ENCODE measurements at regions not wholly inside any gene's neighbourhood (a gene's known extent, or its start where the extent isn't known, plus 50 kb on each side); places are given as distances from the start of the nearest gene placed in this dataset.
"Not testable (repeated sequence)": the region's sequence is repeated elsewhere in the genome, so short reads cannot be mapped to it uniquely, and the experiment has no call there.

DNA sequence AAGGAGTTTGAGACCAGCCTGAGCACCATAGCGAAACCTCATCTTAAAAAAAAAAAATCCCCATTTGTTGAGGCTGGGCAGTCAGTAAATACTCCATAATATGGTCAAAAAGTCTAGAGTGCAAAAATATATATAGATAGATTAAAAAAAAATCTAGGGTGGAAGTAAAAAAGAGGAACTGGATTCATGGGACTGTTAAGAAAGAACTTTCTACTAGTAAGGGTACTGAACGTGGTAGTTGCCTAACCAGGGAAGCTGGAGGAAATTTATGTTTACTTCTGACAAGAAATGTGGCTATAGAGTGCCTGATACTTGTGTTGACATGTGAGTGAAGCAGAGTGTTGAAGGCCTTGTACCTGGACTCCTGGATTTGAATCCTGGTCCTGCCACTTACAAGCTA lies 265.9 kb upstream of the FAM78B start:
- Histone ChIP-seq H3K27ac (ENCODE audit: low read depth, low read length) (no peak overlapping the region), H3K27me3 (ENCODE audit: control insufficient read depth, insufficient read depth, low read length) (no peaks in the 10 kb centered on the region), H3K9me3 (ENCODE audit: control insufficient read depth, insufficient read depth, low read length) (peaks cover 18% of the 10 kb centered on the region), H3K4me3 (ENCODE audit: low read depth, low read length) (no peak overlapping the region)
- POLR2A ChIA-PET = no interaction called here
- CTCF ChIA-PET = no interaction called here
- no peak for DNase-seq (ENCODE audit: low read depth, low spot score)
- TF ChIP-seq CTCF (IDR thresholded peaks at IDR 0.05; ENCODE audit: low read depth, low read length) = no peak

- H3K27ac ChIP-seq (ENCODE audit: low read depth, low read length); H3K27me3 ChIP-seq (ENCODE audit: control insufficient read depth, insufficient read depth, low read length); H3K4me3 ChIP-seq (ENCODE audit: low read depth, low read length); CTCF ChIA-PET; DNase-seq (ENCODE audit: low read depth, low spot score); POLR2A ChIA-PET: not testable (repeated sequence)
- H3K9me3 ChIP-seq (ENCODE audit: control insufficient read depth, insufficient read depth, low read length) = peaks cover 18% of the 10 kb centered on the region
These were observed 266.9 kb upstream of the FAM78B start for GRCh38 chr1:166433404-166434304.

- CTCF ChIA-PET = interaction anchor here (0.5 to 1.3 kb wide), 2 partner anchors 21 to 30 kb away, joined by 3 to 7 read pairs; no protein-coding TSS in a partner anchor
- peaks cover 2% of the 10 kb centered on the region; the same call in 1 of the 2 replicates for H3K9me3 ChIP-seq (ENCODE audit: control insufficient read depth, insufficient read depth, low read length)
- H3K27me3 ChIP-seq (ENCODE audit: control insufficient read depth, insufficient read depth, low read length) = no peaks in the 10 kb centered on the region
- no peak for TF ChIP-seq CTCF (IDR thresholded peaks at IDR 0.05; ENCODE audit: low read depth, low read length)
- POLR2A ChIA-PET = no interaction called here
- no peak for DNase-seq (ENCODE audit: low read depth, low spot score)
- H3K27ac ChIP-seq (ENCODE audit: low read depth, low read length) = no peak overlapping the region
- H3K4me3 ChIP-seq (ENCODE audit: low read depth, low read length) = no peak overlapping the region
These were observed 290.9 kb upstream of the FAM78B start for GRCh38 chr1:166457700-166458099.

DNA sequence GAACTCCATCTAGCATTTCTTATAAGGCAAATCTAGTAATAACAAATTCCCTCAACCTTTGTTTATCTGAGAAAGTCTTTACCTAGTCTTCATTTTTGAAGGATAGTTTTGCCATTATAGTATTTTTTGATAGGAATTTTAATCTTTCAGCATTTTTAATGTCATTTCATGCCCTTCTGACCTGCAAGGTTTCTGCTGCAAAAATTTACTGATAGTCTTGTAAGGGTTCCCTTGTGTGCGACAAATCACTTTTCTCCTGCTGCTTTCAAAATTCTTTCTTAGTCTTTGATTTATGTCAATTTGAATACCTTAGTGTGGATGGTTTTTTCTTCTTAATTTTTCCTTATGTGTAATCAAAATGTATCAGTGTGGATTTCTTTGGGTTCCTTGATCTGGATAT lies 297.5 kb upstream of the FAM78B start:
- DNase-seq (ENCODE audit: low read depth, low spot score) = no peak
- ChIA-PET POLR2A (no interaction called here), CTCF (interaction anchor here (1.2 kb wide), 1 partner anchor 15 kb away, joined by 6 read pairs; no protein-coding TSS in a partner anchor)
- no peak for TF ChIP-seq CTCF (IDR thresholded peaks at IDR 0.05; ENCODE audit: low read depth, low read length)
- H3K9me3 ChIP-seq (ENCODE audit: control insufficient read depth, insufficient read depth, low read length) = no peaks in the 10 kb centered on the region; the same call in 1 of the 2 replicates
- no peak overlapping the region for H3K4me3 ChIP-seq (ENCODE audit: low read depth, low read length)
- no peak overlapping the region for H3K27ac ChIP-seq (ENCODE audit: low read depth, low read length)
- H3K27me3 ChIP-seq (ENCODE audit: control insufficient read depth, insufficient read depth, low read length) = no peaks in the 10 kb centered on the region

DNA sequence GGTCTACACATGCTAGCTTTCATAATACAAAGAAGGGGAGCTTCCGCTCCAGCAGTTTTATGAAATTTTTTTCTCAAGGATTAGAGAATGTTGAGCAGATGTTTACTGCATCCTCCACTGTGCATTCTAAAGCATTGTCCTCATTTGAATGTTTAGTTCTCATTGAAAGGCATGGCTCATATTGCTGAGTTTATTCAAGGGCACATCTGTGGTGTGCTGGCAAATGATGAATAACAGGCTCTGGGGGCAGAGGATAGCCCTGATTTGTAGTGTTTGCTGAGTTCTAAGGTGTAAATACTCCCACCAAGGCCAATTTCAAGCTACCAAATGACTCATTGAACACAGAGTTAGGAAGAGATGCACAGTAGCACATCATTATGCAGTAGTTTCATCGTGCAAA lies 303.2 kb upstream of the FAM78B start:
- CTCF ChIA-PET = interaction anchor here (2.0 kb wide), 1 partner anchor 9 kb away, joined by 7 read pairs; no protein-coding TSS in a partner anchor
- no peak for DNase-seq (ENCODE audit: low read depth, low spot score)
- POLR2A ChIA-PET = no interaction called here
- Histone ChIP-seq H3K4me3 (ENCODE audit: low read depth, low read length) (no peak overlapping the region), H3K9me3 (ENCODE audit: control insufficient read depth, insufficient read depth, low read length) (no peaks in the 10 kb centered on the region; the same call in 1 of the 2 replicates), H3K27ac (ENCODE audit: low read depth, low read length) (no peak overlapping the region), H3K27me3 (ENCODE audit: control insufficient read depth, insufficient read depth, low read length) (no peaks in the 10 kb centered on the region)
- no peak for TF ChIP-seq CTCF (IDR thresholded peaks at IDR 0.05; ENCODE audit: low read depth, low read length)

Measured in AG04450 (cell line).